ENCODE measurements at regions not wholly inside any gene's neighbourhood (a gene's known extent, or its start where the extent isn't known, plus 50 kb on each side); places are given as distances from the start of the nearest gene placed in this dataset.

GRCh38 chr5:100641833-100642232, 106.7 kb downstream of the FAM174A start:
- Histone ChIP-seq H3K18ac (ENCODE audit: low read length) (no peak overlapping the region), H4K8ac (ENCODE audit: low read depth, low read length) (no peak overlapping the region), H3K4me1 (ENCODE audit: control insufficient read depth, low read depth, low read length) (peaks cover 6% of the 10 kb centered on the region), H2BK5ac (ENCODE audit: low read length) (no peak overlapping the region), H2BK15ac (replicated peaks; ENCODE audit: low read depth) (no peak overlapping the region), H3K27ac (ENCODE audit: low read depth, low read length) (no peak overlapping the region), H3K56ac (ENCODE audit: low read length) (no peak overlapping the region), H4K5ac (ENCODE audit: low read length) (no peak overlapping the region), H2BK120ac (ENCODE audit: low read depth, low read length) (no peak overlapping the region), H3K36me3 (ENCODE audit: control insufficient read depth, insufficient read depth, low read length) (no peaks in the 10 kb centered on the region), H3K79me2 (ENCODE audit: control insufficient read depth, insufficient read depth, low read length) (no peaks in the 10 kb centered on the region), H3K23ac (ENCODE audit: low read length) (no peak overlapping the region), H3K4ac (ENCODE audit: low read depth, low read length) (no peak overlapping the region), H3K79me1 (ENCODE audit: low read length) (no peaks in the 10 kb centered on the region), H3K9ac (ENCODE audit: low read length) (no peak overlapping the region), H3K4me2 (ENCODE audit: low read length) (no peak overlapping the region), H3K4me3 (ENCODE audit: low read length) (no peak overlapping the region), H3K27me3 (ENCODE audit: insufficient read depth, low read length, poor library complexity) (no peaks in the 10 kb centered on the region), H2AK5ac (ENCODE audit: low read length) (no peak overlapping the region)
- WGBS (ENCODE audit: extremely low coverage, insufficient coverage, low lambda C conversion rate): no CpG with 5 or more reads among the region's 4 CpGs
- DNase-seq: peak; percentile 37

GRCh38 chr5:100643473-100643872, 108.3 kb downstream of the FAM174A start:
- peak; percentile 23 for DNase-seq
- H4K8ac ChIP-seq (ENCODE audit: low read depth, low read length): no peak overlapping the region
- H2BK15ac ChIP-seq (replicated peaks; ENCODE audit: low read depth): no peak overlapping the region
- H3K4me3 ChIP-seq (ENCODE audit: low read length): no peak overlapping the region
- H2BK120ac ChIP-seq (ENCODE audit: low read depth, low read length): no peak overlapping the region
- no peak overlapping the region for H3K23ac ChIP-seq (ENCODE audit: low read length)
- H3K27me3 ChIP-seq (ENCODE audit: insufficient read depth, low read length, poor library complexity): no peaks in the 10 kb centered on the region
- no peak overlapping the region for H3K56ac ChIP-seq (ENCODE audit: low read length)
- H2AK5ac ChIP-seq (ENCODE audit: low read length): no peak overlapping the region
- no peak overlapping the region for H3K4ac ChIP-seq (ENCODE audit: low read depth, low read length)
- H3K79me2 ChIP-seq (ENCODE audit: control insufficient read depth, insufficient read depth, low read length): no peaks in the 10 kb centered on the region
- no CpG with 5 or more reads among the region's 2 CpGs for WGBS (ENCODE audit: extremely low coverage, insufficient coverage, low lambda C conversion rate)
- no peak overlapping the region for H2BK5ac ChIP-seq (ENCODE audit: low read length)
- no peak overlapping the region for H3K18ac ChIP-seq (ENCODE audit: low read length)
- no peaks in the 10 kb centered on the region for H3K36me3 ChIP-seq (ENCODE audit: control insufficient read depth, insufficient read depth, low read length)
- no peak overlapping the region for H3K27ac ChIP-seq (ENCODE audit: low read depth, low read length)
- H3K79me1 ChIP-seq (ENCODE audit: low read length): no peaks in the 10 kb centered on the region
- H3K4me2 ChIP-seq (ENCODE audit: low read length): no peak overlapping the region
- peaks cover 6% of the 10 kb centered on the region for H3K4me1 ChIP-seq (ENCODE audit: control insufficient read depth, low read depth, low read length)
- no peak overlapping the region for H3K9ac ChIP-seq (ENCODE audit: low read length)
- no peak overlapping the region for H4K5ac ChIP-seq (ENCODE audit: low read length)

- Histone ChIP-seq H2BK5ac (ENCODE audit: low read length) (peak overlapping the region; percentile 23), H2AK5ac (ENCODE audit: low read length) (no peak overlapping the region), H3K79me2 (ENCODE audit: control insufficient read depth, insufficient read depth, low read length) (no peaks in the 10 kb centered on the region), H4K5ac (ENCODE audit: low read length) (no peak overlapping the region), H3K23ac (ENCODE audit: low read length) (no peak overlapping the region), H4K8ac (ENCODE audit: low read depth, low read length) (no peak overlapping the region), H2BK120ac (ENCODE audit: low read depth, low read length) (no peak overlapping the region), H3K18ac (ENCODE audit: low read length) (no peak overlapping the region), H3K56ac (ENCODE audit: low read length) (no peak overlapping the region), H3K79me1 (ENCODE audit: low read length) (no peaks in the 10 kb centered on the region), H3K9ac (ENCODE audit: low read length) (no peak overlapping the region), H2BK15ac (replicated peaks; ENCODE audit: low read depth) (no peak overlapping the region), H3K36me3 (ENCODE audit: control insufficient read depth, insufficient read depth, low read length) (no peaks in the 10 kb centered on the region), H3K27me3 (ENCODE audit: insufficient read depth, low read length, poor library complexity) (no peaks in the 10 kb centered on the region), H3K4me3 (ENCODE audit: low read length) (no peak overlapping the region), H3K4me1 (ENCODE audit: control insufficient read depth, low read depth, low read length) (peaks cover 6% of the 10 kb centered on the region), H3K4ac (ENCODE audit: low read depth, low read length) (no peak overlapping the region), H3K27ac (ENCODE audit: low read depth, low read length) (peak overlapping the region; percentile 39), H3K4me2 (ENCODE audit: low read length) (no peak overlapping the region)
- no CpG with 5 or more reads among the region's 2 CpGs for WGBS (ENCODE audit: extremely low coverage, insufficient coverage, low lambda C conversion rate)
- peak; percentile 14 for DNase-seq
These were observed 109.0 kb downstream of the FAM174A start for GRCh38 chr5:100644185-100644584.

GRCh38 chr5:100644776-100645175, 109.6 kb downstream of the FAM174A start:
- H2BK120ac ChIP-seq (ENCODE audit: low read depth, low read length): no peak overlapping the region
- no peaks in the 10 kb centered on the region for H3K79me1 ChIP-seq (ENCODE audit: low read length)
- no peak overlapping the region for H3K27ac ChIP-seq (ENCODE audit: low read depth, low read length)
- H3K36me3 ChIP-seq (ENCODE audit: control insufficient read depth, insufficient read depth, low read length): no peaks in the 10 kb centered on the region
- no peak overlapping the region for H4K8ac ChIP-seq (ENCODE audit: low read depth, low read length)
- DNase-seq: peak; percentile 31
- H2AK5ac ChIP-seq (ENCODE audit: low read length): no peak overlapping the region
- H3K9ac ChIP-seq (ENCODE audit: low read length): no peak overlapping the region
- no peak overlapping the region for H3K56ac ChIP-seq (ENCODE audit: low read length)
- H3K27me3 ChIP-seq (ENCODE audit: insufficient read depth, low read length, poor library complexity): no peaks in the 10 kb centered on the region
- no peak overlapping the region for H4K5ac ChIP-seq (ENCODE audit: low read length)
- peaks cover 6% of the 10 kb centered on the region for H3K4me1 ChIP-seq (ENCODE audit: control insufficient read depth, low read depth, low read length)
- H2BK5ac ChIP-seq (ENCODE audit: low read length): no peak overlapping the region
- WGBS (ENCODE audit: extremely low coverage, insufficient coverage, low lambda C conversion rate): no CpG with 5 or more reads among the region's 3 CpGs
- no peak overlapping the region for H3K4ac ChIP-seq (ENCODE audit: low read depth, low read length)
- no peak overlapping the region for H3K23ac ChIP-seq (ENCODE audit: low read length)
- H3K79me2 ChIP-seq (ENCODE audit: control insufficient read depth, insufficient read depth, low read length): no peaks in the 10 kb centered on the region
- no peak overlapping the region for H2BK15ac ChIP-seq (replicated peaks; ENCODE audit: low read depth)
- H3K18ac ChIP-seq (ENCODE audit: low read length): no peak overlapping the region
- no peak overlapping the region for H3K4me2 ChIP-seq (ENCODE audit: low read length)
- no peak overlapping the region for H3K4me3 ChIP-seq (ENCODE audit: low read length)

- Histone ChIP-seq H3K79me1 (ENCODE audit: low read length) (no peaks in the 10 kb centered on the region), H2BK5ac (ENCODE audit: low read length) (no peak overlapping the region), H3K9ac (ENCODE audit: low read length) (no peak overlapping the region), H3K27me3 (ENCODE audit: insufficient read depth, low read length, poor library complexity) (no peaks in the 10 kb centered on the region), H3K4ac (ENCODE audit: low read depth, low read length) (no peak overlapping the region), H3K4me2 (ENCODE audit: low read length) (no peak overlapping the region), H4K5ac (ENCODE audit: low read length) (no peak overlapping the region), H3K18ac (ENCODE audit: low read length) (peak overlapping the region; percentile 5), H2BK15ac (replicated peaks; ENCODE audit: low read depth) (no peak overlapping the region), H3K23ac (ENCODE audit: low read length) (no peak overlapping the region), H2BK120ac (ENCODE audit: low read depth, low read length) (no peak overlapping the region), H3K4me3 (ENCODE audit: low read length) (no peak overlapping the region), H3K56ac (ENCODE audit: low read length) (peak overlapping the region; percentile 57), H3K27ac (ENCODE audit: low read depth, low read length) (no peak overlapping the region), H3K4me1 (ENCODE audit: control insufficient read depth, low read depth, low read length) (peaks cover 6% of the 10 kb centered on the region), H3K36me3 (ENCODE audit: control insufficient read depth, insufficient read depth, low read length) (no peaks in the 10 kb centered on the region), H4K8ac (ENCODE audit: low read depth, low read length) (no peak overlapping the region), H2AK5ac (ENCODE audit: low read length) (no peak overlapping the region), H3K79me2 (ENCODE audit: control insufficient read depth, insufficient read depth, low read length) (no peaks in the 10 kb centered on the region)
- no peak for DNase-seq
- no CpG with 5 or more reads among the region's 3 CpGs for WGBS (ENCODE audit: extremely low coverage, insufficient coverage, low lambda C conversion rate)
These were observed 110.8 kb downstream of the FAM174A start for GRCh38 chr5:100646011-100646410.

- DNase-seq: no peak
- no peak overlapping the region for H2AK5ac ChIP-seq (ENCODE audit: low read length)
- H3K4me3 ChIP-seq (ENCODE audit: low read length): no peak overlapping the region
- no peak overlapping the region for H4K8ac ChIP-seq (ENCODE audit: low read depth, low read length)
- WGBS (ENCODE audit: extremely low coverage, insufficient coverage, low lambda C conversion rate): no CpG with 5 or more reads among the region's 9 CpGs
- H3K56ac ChIP-seq (ENCODE audit: low read length): no peak overlapping the region
- no peaks in the 10 kb centered on the region for H3K36me3 ChIP-seq (ENCODE audit: control insufficient read depth, insufficient read depth, low read length)
- no peak overlapping the region for H4K5ac ChIP-seq (ENCODE audit: low read length)
- no peak overlapping the region for H2BK120ac ChIP-seq (ENCODE audit: low read depth, low read length)
- H3K27me3 ChIP-seq (ENCODE audit: insufficient read depth, low read length, poor library complexity): no peaks in the 10 kb centered on the region
- peak overlapping the region; percentile 23 for H3K18ac ChIP-seq (ENCODE audit: low read length)
- no peak overlapping the region for H2BK5ac ChIP-seq (ENCODE audit: low read length)
- H3K4me2 ChIP-seq (ENCODE audit: low read length): no peak overlapping the region
- H3K27ac ChIP-seq (ENCODE audit: low read depth, low read length): no peak overlapping the region
- H2BK15ac ChIP-seq (replicated peaks; ENCODE audit: low read depth): no peak overlapping the region
- H3K4me1 ChIP-seq (ENCODE audit: control insufficient read depth, low read depth, low read length): peaks cover 6% of the 10 kb centered on the region
- no peak overlapping the region for H3K23ac ChIP-seq (ENCODE audit: low read length)
- no peaks in the 10 kb centered on the region for H3K79me1 ChIP-seq (ENCODE audit: low read length)
- no peak overlapping the region for H3K9ac ChIP-seq (ENCODE audit: low read length)
- H3K79me2 ChIP-seq (ENCODE audit: control insufficient read depth, insufficient read depth, low read length): no peaks in the 10 kb centered on the region
- H3K4ac ChIP-seq (ENCODE audit: low read depth, low read length): no peak overlapping the region
These were observed 111.5 kb downstream of the FAM174A start for GRCh38 chr5:100646691-100647090.
